K562 (cell line): ENCODE measurements at regions not wholly inside any gene's neighbourhood (a gene's known extent, or its start where the extent isn't known, plus 50 kb on each side); places are given as distances from the start of the nearest gene placed in this dataset.

ENCODE experiments used
- CEBPB ChIP-seq: fragments of 450-650 bp; IDR thresholded peaks from 2 replicates; pipeline ENCODE4 v1.6.1; 2016; ENCODE audit warnings: missing genetic modification characterization, missing compliant biosample characterization
- EGR1 ChIP-seq: fragments of 450-650 bp; conservative IDR thresholded peaks from 2 replicates; pipeline ENCODE4 v1.6.1; 2017; ENCODE audit warnings: mild to moderate bottlenecking
- FOXK2 ChIP-seq, 2 experiments: fragments of 450-650 bp; IDR thresholded peaks in 1 of 2; conservative IDR thresholded peaks in 1 of 2; 2 replicates each; pipeline ENCODE4 v1.6.1; 2016; ENCODE audit warnings: low read depth in 2 of 2, mild to moderate bottlenecking in 1 of 2
- GABPB1 ChIP-seq: sonication (generic); formaldehyde crosslinking; IDR thresholded peaks from 2 replicates; pipeline ENCODE4 v1.8.0; 2022; ENCODE audit warnings: mild to moderate bottlenecking, missing genetic modification reagents
- GATAD2A ChIP-seq: fragments of 450-650 bp; IDR thresholded peaks from 2 replicates; pipeline ENCODE4 v1.6.1; 2017
- HNRNPH1 ChIP-seq: fragments of 200-400 bp; formaldehyde crosslinking; optimal IDR thresholded peaks from 2 replicates; pipeline ENCODE3; 2017; ENCODE audit warnings: low read depth, mild to moderate bottlenecking, low read length, moderate library complexity
- KDM4B ChIP-seq, 2 experiments: fragments of 450-650 bp in 1 of 2; sonication (generic) in 1 of 2; IDR thresholded peaks; 2 replicates each; pipeline ENCODE4 v1.6.1; 2016 to 2017; ENCODE audit warnings: borderline replicate concordance in 2 of 2, antibody characterized with exemption in 1 of 2, low read depth in 1 of 2, mild to moderate bottlenecking in 1 of 2
- LEF1 ChIP-seq: fragments of 450-650 bp; IDR thresholded peaks from 2 replicates; pipeline ENCODE4 v1.6.1; 2016; ENCODE audit warnings: mild to moderate bottlenecking
- NFYB ChIP-seq: IDR thresholded peaks from 2 replicates; pipeline ENCODE4 v1.6.1; 2011; ENCODE audit warnings: mild to moderate bottlenecking, moderate library complexity; ENCODE audit not compliant: insufficient read length; ENCODE audit errors: extremely low read depth
- PHB2 ChIP-seq: fragments of 450-650 bp; IDR thresholded peaks from 2 replicates; pipeline ENCODE4 v1.6.1; 2017; ENCODE audit warnings: low read depth
- SAP30 ChIP-seq: fragments of 200-600 bp; sonication (generic); IDR thresholded peaks from 2 replicates; pipeline ENCODE4 v1.6.1; 2012; ENCODE audit warnings: borderline replicate concordance, low read depth, mild to moderate bottlenecking, moderate library complexity, low read length, control low read depth, inconsistent platforms; ENCODE audit not compliant: insufficient read depth, poor library complexity, severe bottlenecking
- TEAD4 ChIP-seq, 2 experiments: sonication (generic) in 1 of 2; formaldehyde crosslinking in 1 of 2; IDR thresholded peaks; 2 replicates each; pipeline versions ENCODE4 v1.6.1 to v1.8.0; 2012 to 2022; ENCODE audit warnings: borderline replicate concordance in 1 of 2, inconsistent platforms in 1 of 2, low read length in 1 of 2, mild to moderate bottlenecking in 1 of 2, missing genetic modification reagents in 1 of 2
- ZNF347 ChIP-seq: fragments of 450-650 bp; formaldehyde crosslinking; IDR thresholded peaks from 2 replicates; pipeline ENCODE4 v1.4.0; 2020; ENCODE audit warnings: low read depth, mild to moderate bottlenecking, moderate library complexity
- ZNF584 ChIP-seq: fragments of 200-800 bp; sonication (Bioruptor generic); IDR thresholded peaks from 2 replicates; pipeline ENCODE4 v1.6.1; 2016; ENCODE audit warnings: low read depth, mild to moderate bottlenecking, missing genetic modification characterization, missing compliant biosample characterization
- ZNF589 ChIP-seq: fragments of 200-800 bp; sonication (Bioruptor generic); IDR thresholded peaks from 2 replicates; pipeline ENCODE4 v1.6.1; 2016; ENCODE audit warnings: low read depth, missing genetic modification characterization, missing compliant biosample characterization
- TF ChIP-seq, protein P1 (sequence below), 3 experiments: fragments of 200-800 bp in 1 of 3; fragments of 250-450 bp in 1 of 3; fragments of 450-650 bp in 1 of 3; sonication (Bioruptor Pico) in 1 of 3; sonication (Bioruptor generic) in 1 of 3; formaldehyde crosslinking in 1 of 3; IDR thresholded peaks; 2 replicates each; pipeline versions ENCODE4 v1.6.1 to v1.8.0; 2016 to 2022; ENCODE audit warnings: mild to moderate bottlenecking in 2 of 3, missing genetic modification characterization in 2 of 3, missing compliant biosample characterization in 1 of 3, moderate library complexity in 1 of 3
- TF ChIP-seq, protein P2 (sequence below): fragments of 250-450 bp; sonication (Bioruptor Pico); IDR thresholded peaks from 2 replicates; pipeline ENCODE4 v1.4.0; 2020

DNA sequence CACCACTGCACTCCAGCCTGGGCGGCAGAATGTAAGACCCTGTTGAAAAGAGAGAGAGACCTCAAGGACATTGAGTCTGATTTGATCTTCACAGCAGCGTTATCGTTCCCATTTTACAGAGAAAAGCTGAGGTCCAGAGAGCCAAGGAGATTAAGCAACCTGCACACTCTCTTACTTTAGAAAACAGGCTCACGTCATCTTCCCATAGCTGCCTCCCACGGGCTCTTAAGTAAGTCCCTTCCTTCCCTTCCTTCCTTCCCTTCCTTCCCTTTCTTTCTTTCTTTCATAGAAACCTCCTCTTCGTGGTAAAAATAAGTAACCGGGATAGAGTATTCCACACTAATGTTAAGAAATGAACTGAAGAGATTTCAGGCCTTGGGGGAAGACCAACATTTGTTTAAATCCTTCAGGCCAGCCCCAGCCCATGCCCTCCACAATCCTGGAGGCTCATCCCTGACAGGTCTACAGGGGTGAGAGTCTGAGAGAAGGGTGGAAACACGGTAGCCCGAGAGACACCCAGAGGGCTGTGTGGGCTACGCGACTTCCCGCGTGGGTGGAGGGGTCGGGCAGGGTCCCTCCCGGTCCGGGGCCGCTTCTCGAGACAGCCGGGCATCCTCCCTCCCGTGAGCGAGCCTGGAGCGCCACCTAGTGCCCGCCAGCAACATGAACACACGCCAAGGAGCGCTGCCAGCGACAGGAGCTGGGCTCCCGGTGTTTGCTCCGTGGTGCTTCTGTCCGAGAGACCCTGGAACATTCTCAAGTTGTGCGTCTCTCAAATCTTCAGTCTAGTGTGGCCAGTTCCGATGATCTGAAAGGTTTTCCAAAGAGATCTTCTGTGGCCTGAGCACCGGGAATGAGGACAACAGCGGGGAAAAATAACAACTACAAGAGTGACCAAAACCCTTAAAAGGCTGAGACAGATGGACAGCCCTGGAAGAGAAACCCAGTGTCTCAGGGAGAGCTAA, 160.3 kb downstream of the INO80D start (continued):
- TF ChIP-seq GATAD2A (no peak), LEF1 (no peak), ZNF589 (CRISPR knock-in tag) (no peak), TEAD4 (IDR thresholded peaks at IDR 0.05; ENCODE audit: low read length) (no peak), TEAD4 (CRISPR knock-in tag; IDR thresholded peaks at IDR 0.05; ENCODE audit: borderline replicate concordance) (no peak), HNRNPH1 (no peak), ZNF584 (CRISPR knock-in tag) (no peak), GABPB1 (CRISPR knock-in tag) (no peak), EGR1 (peak; percentile 47; the same call in 1 of the 2 replicates), ZNF347 (CRISPR knock-in tag) (no peak), CEBPB (tag) (no peak), NFYB (no peak), SAP30 (no peak), FOXK2 (conservative IDR thresholded peaks at IDR 0.05 in 1 of 2, IDR thresholded peaks at IDR 0.05 in 1 of 2; ENCODE audit: low read depth in 2 of 2) (no peak), PHB2 (no peak), KDM4B (IDR thresholded peaks at IDR 0.05; ENCODE audit: borderline replicate concordance in 2 of 2, low read depth in 1 of 2) (no peak)
- TF ChIP-seq, protein P1, sequence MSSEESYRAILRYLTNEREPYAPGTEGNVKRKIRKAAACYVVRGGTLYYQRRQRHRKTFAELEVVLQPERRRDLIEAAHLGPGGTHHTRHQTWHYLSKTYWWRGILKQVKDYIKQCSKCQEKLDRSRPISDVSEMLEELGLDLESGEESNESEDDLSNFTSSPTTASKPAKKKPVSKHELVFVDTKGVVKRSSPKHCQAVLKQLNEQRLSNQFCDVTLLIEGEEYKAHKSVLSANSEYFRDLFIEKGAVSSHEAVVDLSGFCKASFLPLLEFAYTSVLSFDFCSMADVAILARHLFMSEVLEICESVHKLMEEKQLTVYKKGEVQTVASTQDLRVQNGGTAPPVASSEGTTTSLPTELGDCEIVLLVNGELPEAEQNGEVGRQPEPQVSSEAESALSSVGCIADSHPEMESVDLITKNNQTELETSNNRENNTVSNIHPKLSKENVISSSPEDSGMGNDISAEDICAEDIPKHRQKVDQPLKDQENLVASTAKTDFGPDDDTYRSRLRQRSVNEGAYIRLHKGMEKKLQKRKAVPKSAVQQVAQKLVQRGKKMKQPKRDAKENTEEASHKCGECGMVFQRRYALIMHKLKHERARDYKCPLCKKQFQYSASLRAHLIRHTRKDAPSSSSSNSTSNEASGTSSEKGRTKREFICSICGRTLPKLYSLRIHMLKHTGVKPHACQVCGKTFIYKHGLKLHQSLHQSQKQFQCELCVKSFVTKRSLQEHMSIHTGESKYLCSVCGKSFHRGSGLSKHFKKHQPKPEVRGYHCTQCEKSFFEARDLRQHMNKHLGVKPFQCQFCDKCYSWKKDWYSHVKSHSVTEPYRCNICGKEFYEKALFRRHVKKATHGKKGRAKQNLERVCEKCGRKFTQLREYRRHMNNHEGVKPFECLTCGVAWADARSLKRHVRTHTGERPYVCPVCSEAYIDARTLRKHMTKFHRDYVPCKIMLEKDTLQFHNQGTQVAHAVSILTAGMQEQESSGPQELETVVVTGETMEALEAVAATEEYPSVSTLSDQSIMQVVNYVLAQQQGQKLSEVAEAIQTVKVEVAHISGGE (CRISPR knock-in tag; IDR thresholded peaks at IDR 0.05) = no peak
- TF ChIP-seq, protein P2, sequence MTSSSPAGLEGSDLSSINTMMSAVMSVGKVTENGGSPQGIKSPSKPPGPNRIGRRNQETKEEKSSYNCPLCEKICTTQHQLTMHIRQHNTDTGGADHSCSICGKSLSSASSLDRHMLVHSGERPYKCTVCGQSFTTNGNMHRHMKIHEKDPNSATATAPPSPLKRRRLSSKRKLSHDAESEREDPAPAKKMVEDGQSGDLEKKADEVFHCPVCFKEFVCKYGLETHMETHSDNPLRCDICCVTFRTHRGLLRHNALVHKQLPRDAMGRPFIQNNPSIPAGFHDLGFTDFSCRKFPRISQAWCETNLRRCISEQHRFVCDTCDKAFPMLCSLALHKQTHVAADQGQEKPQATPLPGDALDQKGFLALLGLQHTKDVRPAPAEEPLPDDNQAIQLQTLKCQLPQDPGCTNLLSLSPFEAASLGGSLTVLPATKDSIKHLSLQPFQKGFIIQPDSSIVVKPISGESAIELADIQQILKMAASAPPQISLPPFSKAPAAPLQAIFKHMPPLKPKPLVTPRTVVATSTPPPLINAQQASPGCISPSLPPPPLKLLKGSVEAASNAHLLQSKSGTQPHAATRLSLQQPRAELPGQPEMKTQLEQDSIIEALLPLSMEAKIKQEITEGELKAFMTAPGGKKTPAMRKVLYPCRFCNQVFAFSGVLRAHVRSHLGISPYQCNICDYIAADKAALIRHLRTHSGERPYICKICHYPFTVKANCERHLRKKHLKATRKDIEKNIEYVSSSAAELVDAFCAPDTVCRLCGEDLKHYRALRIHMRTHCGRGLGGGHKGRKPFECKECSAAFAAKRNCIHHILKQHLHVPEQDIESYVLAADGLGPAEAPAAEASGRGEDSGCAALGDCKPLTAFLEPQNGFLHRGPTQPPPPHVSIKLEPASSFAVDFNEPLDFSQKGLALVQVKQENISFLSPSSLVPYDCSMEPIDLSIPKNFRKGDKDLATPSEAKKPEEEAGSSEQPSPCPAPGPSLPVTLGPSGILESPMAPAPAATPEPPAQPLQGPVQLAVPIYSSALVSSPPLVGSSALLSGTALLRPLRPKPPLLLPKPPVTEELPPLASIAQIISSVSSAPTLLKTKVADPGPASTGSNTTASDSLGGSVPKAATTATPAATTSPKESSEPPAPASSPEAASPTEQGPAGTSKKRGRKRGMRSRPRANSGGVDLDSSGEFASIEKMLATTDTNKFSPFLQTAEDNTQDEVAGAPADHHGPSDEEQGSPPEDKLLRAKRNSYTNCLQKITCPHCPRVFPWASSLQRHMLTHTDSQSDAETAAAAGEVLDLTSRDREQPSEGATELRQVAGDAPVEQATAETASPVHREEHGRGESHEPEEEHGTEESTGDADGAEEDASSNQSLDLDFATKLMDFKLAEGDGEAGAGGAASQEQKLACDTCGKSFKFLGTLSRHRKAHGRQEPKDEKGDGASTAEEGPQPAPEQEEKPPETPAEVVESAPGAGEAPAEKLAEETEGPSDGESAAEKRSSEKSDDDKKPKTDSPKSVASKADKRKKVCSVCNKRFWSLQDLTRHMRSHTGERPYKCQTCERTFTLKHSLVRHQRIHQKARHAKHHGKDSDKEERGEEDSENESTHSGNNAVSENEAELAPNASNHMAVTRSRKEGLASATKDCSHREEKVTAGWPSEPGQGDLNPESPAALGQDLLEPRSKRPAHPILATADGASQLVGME (CRISPR knock-in tag) = 0 out of 2 replicates have a peak, but pooled peaks have one; percentile 36
